Neural cell (in vitro differentiated cells): ENCODE measurements at regions not wholly inside any gene's neighbourhood (a gene's known extent, or its start where the extent isn't known, plus 50 kb on each side); places are given as distances from the start of the nearest gene placed in this dataset.

Experiments used
- EZH2 ChIP-seq: fragments of 200-600, 300-800 bp; shearing (Covaris generic), sonication (generic); IDR thresholded peaks from 2 replicates; pipeline ENCODE4 v1.6.1; 2014; ENCODE audit warnings: antibody characterized with exemption, low read length, borderline replicate concordance, mild to moderate bottlenecking; ENCODE audit not compliant: insufficient read depth, poor library complexity, severe bottlenecking
- MXI1 ChIP-seq: fragments of 450-650 bp; conservative IDR thresholded peaks from 2 replicates; pipeline ENCODE4 v1.6.1; 2014; ENCODE audit warnings: antibody characterized with exemption, mild to moderate bottlenecking; ENCODE audit not compliant: poor library complexity, severe bottlenecking
- POLR2AphosphoS5 ChIP-seq: IDR thresholded peaks from 2 replicates; pipeline ENCODE4 v1.6.1; 2012
- TAF1 ChIP-seq: IDR thresholded peaks from 2 replicates; pipeline ENCODE4 v1.6.1; 2012; ENCODE audit warnings: low read depth
- TF ChIP-seq, protein P1 (sequence below): fragments of 450-650 bp; IDR thresholded peaks from 2 replicates; pipeline ENCODE4 v1.5.1; 2014; ENCODE audit warnings: antibody characterized with exemption, mild to moderate bottlenecking, moderate library complexity; ENCODE audit not compliant: poor library complexity, severe bottlenecking

DNA sequence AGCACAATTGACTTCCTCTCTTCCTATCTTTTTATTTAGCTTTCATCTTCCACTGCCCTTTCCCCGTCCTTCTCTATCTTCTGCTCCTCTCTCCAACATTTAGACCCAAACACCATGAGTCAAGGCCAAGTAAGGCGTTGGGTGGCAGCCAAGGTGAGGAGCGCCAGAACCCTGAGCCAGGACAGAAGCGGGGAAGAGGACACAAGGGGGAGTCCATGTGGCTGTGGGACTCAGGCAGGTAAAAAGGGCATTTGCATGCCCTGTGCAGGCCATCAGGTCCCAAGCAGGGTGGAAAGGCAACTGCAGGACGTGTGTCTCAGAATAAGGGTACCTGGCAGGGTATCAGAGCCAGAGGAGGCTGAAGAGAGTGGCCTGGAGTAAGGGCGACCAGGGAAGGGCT, 192.4 kb upstream of the PFKP start:
- TF ChIP-seq, protein P1, sequence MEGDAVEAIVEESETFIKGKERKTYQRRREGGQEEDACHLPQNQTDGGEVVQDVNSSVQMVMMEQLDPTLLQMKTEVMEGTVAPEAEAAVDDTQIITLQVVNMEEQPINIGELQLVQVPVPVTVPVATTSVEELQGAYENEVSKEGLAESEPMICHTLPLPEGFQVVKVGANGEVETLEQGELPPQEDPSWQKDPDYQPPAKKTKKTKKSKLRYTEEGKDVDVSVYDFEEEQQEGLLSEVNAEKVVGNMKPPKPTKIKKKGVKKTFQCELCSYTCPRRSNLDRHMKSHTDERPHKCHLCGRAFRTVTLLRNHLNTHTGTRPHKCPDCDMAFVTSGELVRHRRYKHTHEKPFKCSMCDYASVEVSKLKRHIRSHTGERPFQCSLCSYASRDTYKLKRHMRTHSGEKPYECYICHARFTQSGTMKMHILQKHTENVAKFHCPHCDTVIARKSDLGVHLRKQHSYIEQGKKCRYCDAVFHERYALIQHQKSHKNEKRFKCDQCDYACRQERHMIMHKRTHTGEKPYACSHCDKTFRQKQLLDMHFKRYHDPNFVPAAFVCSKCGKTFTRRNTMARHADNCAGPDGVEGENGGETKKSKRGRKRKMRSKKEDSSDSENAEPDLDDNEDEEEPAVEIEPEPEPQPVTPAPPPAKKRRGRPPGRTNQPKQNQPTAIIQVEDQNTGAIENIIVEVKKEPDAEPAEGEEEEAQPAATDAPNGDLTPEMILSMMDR, result no peak
- TF ChIP-seq EZH2 (no peak), POLR2AphosphoS5 (no peak), MXI1 (no peak), TAF1 (no peak)
